H1 (cell line): ENCODE measurements at regions not wholly inside any gene's neighbourhood (a gene's known extent, or its start where the extent isn't known, plus 50 kb on each side); places are given as distances from the start of the nearest gene placed in this dataset.

Experiments
- CTCF ChIA-PET: fragments of 300-600 bp; sonication (Branson Sonifier 250); formaldehyde crosslinking; loops from one replicate; lab custom pipeline; 2021; ENCODE audit not compliant: partially characterized antibody; lab: Charles Lee
- POLR2A ChIA-PET: fragments of 300-600 bp; sonication (Branson Sonifier 250); formaldehyde crosslinking; loops from one replicate; lab custom pipeline; 2021; ENCODE audit warnings: inconsistent platforms; ENCODE audit not compliant: partially characterized antibody; lab: Charles Lee
- DNase-seq, 2 experiments: peaks; one replicate each; pipeline versions ENCODE4 v3.0.0 to v3.0.0-alpha.2; 2010 to 2022; ENCODE audit warnings: low spot score in 2 of 2, low read depth in 1 of 2, mixed read lengths in 1 of 2
- FAIRE-seq: peaks from 2 replicates; lab custom pipeline; 2011; peaks lifted over from hg19 to GRCh38; lab: Jason Lieb, UNC
- H2AFZ ChIP-seq: 2 replicates; pipeline ENCODE4 v1.8.1; 2012; ENCODE audit warnings: low read length, inconsistent platforms
- H2AK5ac ChIP-seq: 2 replicates; pipeline ENCODE4 v1.6.1; 2013; ENCODE audit warnings: low read depth, low read length
- H2BK120ac ChIP-seq: replicated peaks from 2 replicates; pipeline ENCODE3; 2013; ENCODE audit warnings: low read depth, low read length, inconsistent platforms
- H2BK12ac ChIP-seq: 2 replicates; pipeline ENCODE4 v1.6.1; 2013; ENCODE audit warnings: low read depth, low read length
- H2BK15ac ChIP-seq: 2 replicates; pipeline ENCODE4 v1.6.1; 2013; ENCODE audit warnings: low read length
- H2BK20ac ChIP-seq: 2 replicates; pipeline ENCODE4 v1.6.1; 2013; ENCODE audit warnings: low read length
- H2BK5ac ChIP-seq: 2 replicates; pipeline ENCODE4 v1.6.1; 2013; ENCODE audit warnings: low read depth, low read length
- H3K14ac ChIP-seq: 2 replicates; pipeline ENCODE4 v1.6.1; 2013; ENCODE audit warnings: inconsistent platforms; ENCODE audit not compliant: insufficient read length
- H3K18ac ChIP-seq: 2 replicates; pipeline ENCODE4 v1.6.1; 2013; ENCODE audit warnings: low read length; ENCODE audit errors: extremely low read depth
- H3K23ac ChIP-seq: 2 replicates; pipeline ENCODE4 v1.6.1; 2013; ENCODE audit warnings: inconsistent platforms; ENCODE audit not compliant: insufficient read length
- H3K23me2 ChIP-seq: 2 replicates; pipeline ENCODE4 v1.6.1; 2013; ENCODE audit warnings: low read depth, low read length
- H3K27ac ChIP-seq: 2 replicates; pipeline ENCODE4 v1.6.1; 2011; ENCODE audit warnings: low read depth, low read length, inconsistent platforms
- H3K27me3 ChIP-seq, 4 experiments: replicated peaks in 1 of 4; 1 replicate in 1 of 4; 2 replicates in 3 of 4; pipeline versions ENCODE4 v1.6.1 to v1.8.1; 2011 to 2013; ENCODE audit warnings: low read length in 3 of 4, mild to moderate bottlenecking in 3 of 4, inconsistent platforms in 2 of 4, mixed read lengths in 2 of 4, moderate library complexity in 1 of 4; ENCODE audit not compliant: control insufficient read depth in 3 of 4, insufficient read depth in 3 of 4; ENCODE audit errors: extremely low read depth in 1 of 4
- H3K36me3 ChIP-seq, 4 experiments: 2 replicates each; pipeline versions ENCODE4 v1.6.1 to v1.8.1; 2011 to 2013; ENCODE audit warnings: mild to moderate bottlenecking in 4 of 4, low read length in 3 of 4, moderate library complexity in 2 of 4, control low read depth in 1 of 4, inconsistent platforms in 1 of 4; ENCODE audit not compliant: insufficient read depth in 4 of 4, control insufficient read depth in 2 of 4
- H3K4ac ChIP-seq: replicated peaks from 2 replicates; pipeline ENCODE3; 2013; ENCODE audit warnings: low read length, low read depth, mixed read lengths, inconsistent platforms; ENCODE audit not compliant: insufficient read length
- H3K4me1 ChIP-seq, 4 experiments: replicated peaks in 1 of 4; 1 replicate in 1 of 4; 2 replicates in 3 of 4; pipeline versions ENCODE4 v1.6.1 to v1.8.1; 2011 to 2013; ENCODE audit warnings: low read length in 3 of 4, inconsistent platforms in 2 of 4, mixed read lengths in 1 of 4; ENCODE audit not compliant: insufficient read depth in 4 of 4, control insufficient read depth in 3 of 4
- H3K4me2 ChIP-seq, 2 experiments: 2 replicates each; pipeline versions ENCODE4 v1.6.1 to v1.8.1; 2011 to 2013; ENCODE audit warnings: low read depth in 2 of 2, low read length in 2 of 2, control low read depth in 1 of 2, inconsistent platforms in 1 of 2, mild to moderate bottlenecking in 1 of 2; ENCODE audit not compliant: insufficient read depth in 1 of 2
- H3K4me3 ChIP-seq, 4 experiments: fragments of 200-600, 300-600 bp in 1 of 4; sonication (generic), shearing (Covaris generic), sonication (Bioruptor Twin) in 1 of 4; 2 replicates each; pipeline versions ENCODE4 v1.5.1 to v1.8.1; 2011 to 2016; ENCODE audit warnings: low read length in 4 of 4, low read depth in 3 of 4, control low read depth in 2 of 4, inconsistent platforms in 2 of 4, mild to moderate bottlenecking in 2 of 4, mixed read lengths in 1 of 4, moderate library complexity in 1 of 4; ENCODE audit not compliant: insufficient read depth in 2 of 4; ENCODE audit errors: extremely low read depth in 1 of 4
- H3K56ac ChIP-seq: replicated peaks from 2 replicates; pipeline ENCODE3; 2013; ENCODE audit warnings: low read depth, mild to moderate bottlenecking, mixed read lengths, low read length, inconsistent platforms; ENCODE audit not compliant: insufficient read length
- H3K79me1 ChIP-seq: 2 replicates; pipeline ENCODE4 v1.6.1; 2013; ENCODE audit warnings: low read depth, low read length, control low read depth
- H3K79me2 ChIP-seq, 2 experiments: 2 replicates each; pipeline versions ENCODE4 v1.6.1 to v1.8.1; 2012 to 2013; ENCODE audit warnings: low read length in 2 of 2, mild to moderate bottlenecking in 2 of 2, inconsistent platforms in 1 of 2; ENCODE audit not compliant: insufficient read depth in 2 of 2, control insufficient read depth in 1 of 2
- H3K9ac ChIP-seq, 4 experiments: replicated peaks in 1 of 4; 1 replicate in 1 of 4; 2 replicates in 3 of 4; pipeline versions ENCODE4 v1.6.1 to v1.8.1; 2011 to 2013; ENCODE audit warnings: low read depth in 3 of 4, low read length in 3 of 4, control low read depth in 2 of 4, mild to moderate bottlenecking in 2 of 4, moderate library complexity in 2 of 4, inconsistent platforms in 1 of 4; ENCODE audit errors: extremely low read depth in 1 of 4
- H3K9me3 ChIP-seq, 2 experiments: 2 replicates each; pipeline versions ENCODE4 v1.6.1 to v1.8.1; 2012 to 2013; ENCODE audit warnings: mild to moderate bottlenecking in 2 of 2, moderate library complexity in 2 of 2, control low read depth in 1 of 2, inconsistent platforms in 1 of 2, low read depth in 1 of 2, low read length in 1 of 2, mixed read lengths in 1 of 2; ENCODE audit not compliant: insufficient read depth in 2 of 2
- H4K20me1 ChIP-seq, 2 experiments: replicated peaks in 1 of 2; 2 replicates each; pipeline versions ENCODE3 to v1.8.1; 2011 to 2013; ENCODE audit warnings: inconsistent platforms in 2 of 2, low read length in 2 of 2, mild to moderate bottlenecking in 1 of 2; ENCODE audit not compliant: insufficient read depth in 2 of 2, control insufficient read depth in 1 of 2
- H4K5ac ChIP-seq: 2 replicates; pipeline ENCODE4 v1.6.1; 2013; ENCODE audit warnings: low read length, low read depth, mixed read lengths, inconsistent platforms; ENCODE audit not compliant: insufficient read length
- H4K8ac ChIP-seq: 2 replicates; pipeline ENCODE4 v1.8.0; 2013; ENCODE audit warnings: mild to moderate bottlenecking, moderate library complexity, low read length, inconsistent platforms; ENCODE audit not compliant: insufficient read depth; ENCODE audit errors: extremely low read depth
- H4K91ac ChIP-seq: replicated peaks from 2 replicates; pipeline ENCODE3; 2013; ENCODE audit warnings: low read length, mixed read lengths, inconsistent platforms; ENCODE audit not compliant: insufficient read length
- CBX5 ChIP-seq: fragments of 300-800, 300-1000 bp; sonication (generic); IDR thresholded peaks from 2 replicates; pipeline ENCODE4 v1.7.1; 2016; ENCODE audit warnings: antibody characterized with exemption, low read length, low read depth
- EP300 ChIP-seq, 2 experiments: IDR thresholded peaks; 1 replicate in 1 of 2; 2 replicates in 1 of 2; pipeline ENCODE4 v1.6.1; 2011 to 2012; ENCODE audit warnings: low read depth in 2 of 2, low read length in 2 of 2, mild to moderate bottlenecking in 2 of 2, borderline replicate concordance in 1 of 2, inconsistent platforms in 1 of 2, moderate library complexity in 1 of 2
- GTF2F1 ChIP-seq: IDR thresholded peaks from 2 replicates; pipeline ENCODE4 v1.6.1; 2012; ENCODE audit warnings: low read depth, low read length, improper control_type of control experiment, borderline replicate concordance
- RAD21 ChIP-seq, 2 experiments: IDR thresholded peaks in 1 of 2; conservative IDR thresholded peaks in 1 of 2; 2 replicates each; pipeline ENCODE4 v1.6.1; 2011; ENCODE audit warnings: low read depth in 2 of 2, low read length in 2 of 2, improper control_type of control experiment in 1 of 2, inconsistent platforms in 1 of 2, mild to moderate bottlenecking in 1 of 2, moderate library complexity in 1 of 2
- SAP30 ChIP-seq: fragments of 300-600 bp; sonication (generic); IDR thresholded peaks from 2 replicates; pipeline ENCODE4 v1.7.1; 2012; ENCODE audit warnings: low read length, moderate library complexity, mild to moderate bottlenecking, inconsistent platforms; ENCODE audit not compliant: insufficient read depth, insufficient replicate concordance
- SIRT6 ChIP-seq: IDR thresholded peaks from one replicate; pipeline ENCODE4 v1.7.1; 2012; ENCODE audit warnings: low read length, inconsistent platforms
- SP1 ChIP-seq: IDR thresholded peaks from 2 replicates; pipeline ENCODE4 v1.6.1; 2011; ENCODE audit warnings: low read depth, low read length
- SUZ12 ChIP-seq: fragments of 200-600 bp; sonication (generic); IDR thresholded peaks from 2 replicates; pipeline ENCODE4 v1.6.1; 2012; ENCODE audit warnings: mild to moderate bottlenecking, inconsistent platforms, low read length, moderate library complexity, mixed read lengths
- TAF7 ChIP-seq: optimal IDR thresholded peaks from 2 replicates; pipeline ENCODE3; 2011; ENCODE audit warnings: low read depth, mild to moderate bottlenecking, inconsistent platforms, low read length, moderate library complexity, borderline replicate concordance
- TEAD4 ChIP-seq: IDR thresholded peaks from 2 replicates; pipeline ENCODE4 v1.6.1; 2012; ENCODE audit warnings: low read depth, low read length, inconsistent platforms, mixed read lengths
- WGBS, 2 experiments: shearing (Covaris generic) in 1 of 2; methylation state at CpG; one replicate each; pipeline versions ENCODE4 v1.1.6 to v1.1.7; 2013 to 2015; ENCODE audit warnings: low lambda C conversion rate in 2 of 2, mixed read lengths in 2 of 2, inconsistent platforms in 1 of 2, low coverage in 1 of 2, missing lambda C conversion rate in 1 of 2; ENCODE audit not compliant: insufficient replicate concordance in 2 of 2, insufficient coverage in 1 of 2, insufficient read length in 1 of 2; ENCODE audit errors: extremely low coverage in 1 of 2, missing lambda C conversion rate in 1 of 2; 5-methylcytosine and 5-hydroxymethylcytosine counted together
- TF ChIP-seq, protein P1 (sequence below): IDR thresholded peaks from 2 replicates; pipeline ENCODE4 v1.6.1; 2011; ENCODE audit warnings: low read length, improper control_type of control experiment

DNA sequence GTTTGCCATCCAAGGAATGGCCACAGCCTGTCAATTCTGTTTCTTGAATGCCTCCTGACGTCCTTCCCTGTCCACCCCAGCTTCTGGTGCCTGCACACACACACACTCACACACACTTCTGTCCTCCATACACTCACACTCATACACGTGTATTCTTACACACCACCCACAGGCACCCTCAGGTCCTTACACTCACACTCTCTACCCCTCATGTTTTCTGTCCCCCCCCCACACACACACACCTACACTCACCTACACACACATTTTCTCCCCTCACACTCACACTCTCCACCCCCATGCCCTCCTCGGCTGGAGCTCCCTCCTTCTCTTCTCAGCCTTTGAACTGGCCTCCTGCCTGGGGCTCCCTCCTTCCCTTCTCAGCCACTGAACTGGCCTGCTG, 148.0 kb upstream of the SALL3 start (continued):
- no peak for TF ChIP-seq GTF2F1

DNA sequence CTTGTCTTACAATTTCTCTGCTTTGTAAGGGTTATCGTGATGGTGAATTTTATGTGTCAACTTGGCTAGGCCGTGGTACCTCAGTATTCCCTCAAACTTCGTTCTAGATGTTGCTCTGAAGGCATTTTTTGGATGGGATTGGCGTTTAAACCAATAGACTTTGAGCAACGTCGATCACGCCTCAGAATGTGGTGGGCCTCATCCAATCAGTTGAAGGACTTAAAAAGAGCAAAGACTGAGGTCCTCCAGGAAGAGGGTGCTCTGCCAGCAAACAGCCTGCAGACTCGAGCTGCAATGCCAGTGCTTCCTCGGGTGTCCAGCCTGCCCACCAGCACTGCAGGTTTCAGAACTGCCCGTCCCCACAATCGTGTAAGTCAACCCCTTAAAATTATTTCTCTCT, 145.8 kb upstream of the SALL3 start:
- ChIA-PET CTCF (interaction anchor here (1.1 kb wide), 1 partner anchor 42 kb away, joined by 3 read pairs; no protein-coding TSS in a partner anchor), POLR2A (no interaction called here)
- Histone ChIP-seq H3K23me2 (no peaks in the 10 kb centered on the region), H3K4ac (no peak overlapping the region), H3K56ac (no peak overlapping the region), H3K4me1 (no peaks in the 10 kb centered on the region), H3K79me1 (no peaks in the 10 kb centered on the region), H3K9ac (no peak overlapping the region), H4K8ac (no peak overlapping the region), H3K4me3 (no peak overlapping the region), H4K5ac (no peak overlapping the region), H2BK15ac (no peak overlapping the region), H3K27ac (no peak overlapping the region), H2AK5ac (no peak overlapping the region), H2BK120ac (no peak overlapping the region), H3K79me2 (no peaks in the 10 kb centered on the region), H3K14ac (no peak overlapping the region), H3K4me2 (no peak overlapping the region), H3K9me3 (no peaks in the 10 kb centered on the region), H3K36me3 (no peaks in the 10 kb centered on the region), H2BK5ac (no peak overlapping the region), H3K23ac (no peak overlapping the region), H2AFZ (no peak overlapping the region), H2BK20ac (no peak overlapping the region), H4K91ac (no peak overlapping the region), H2BK12ac (no peak overlapping the region), H3K27me3 (no peaks in the 10 kb centered on the region), H4K20me1 (no peaks in the 10 kb centered on the region), H3K18ac (no peak overlapping the region)
- no peak for DNase-seq
- FAIRE-seq, result no peak
- WGBS, 2 experiments, result 94% methylated on average over 11 of the region's 11 CpGs; no CpG with 5 or more reads in 1 of the 2 experiments
- TF ChIP-seq TAF7 (no peak), RAD21 (IDR thresholded peaks at IDR 0.05 in 1 of 2, conservative IDR thresholded peaks at IDR 0.05 in 1 of 2; ENCODE audit: low read depth in 2 of 2, low read length in 2 of 2) (no peak), EP300 (IDR thresholded peaks at IDR 0.05; ENCODE audit: borderline replicate concordance in 1 of 2, low read depth in 2 of 2, low read length in 2 of 2) (no peak), SP1 (no peak), SAP30 (no peak), SIRT6 (no peak), CBX5 (no peak), SUZ12 (no peak), TEAD4 (no peak)
- TF ChIP-seq, protein P1, sequence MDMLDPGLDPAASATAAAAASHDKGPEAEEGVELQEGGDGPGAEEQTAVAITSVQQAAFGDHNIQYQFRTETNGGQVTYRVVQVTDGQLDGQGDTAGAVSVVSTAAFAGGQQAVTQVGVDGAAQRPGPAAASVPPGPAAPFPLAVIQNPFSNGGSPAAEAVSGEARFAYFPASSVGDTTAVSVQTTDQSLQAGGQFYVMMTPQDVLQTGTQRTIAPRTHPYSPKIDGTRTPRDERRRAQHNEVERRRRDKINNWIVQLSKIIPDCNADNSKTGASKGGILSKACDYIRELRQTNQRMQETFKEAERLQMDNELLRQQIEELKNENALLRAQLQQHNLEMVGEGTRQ, result no peak
